Amniotic epithelial cell (primary cell): ENCODE measurements at regions not wholly inside any gene's neighbourhood (a gene's known extent, or its start where the extent isn't known, plus 50 kb on each side); places are given as distances from the start of the nearest gene placed in this dataset.

Experiments used
- DNase-seq: peaks from one replicate; pipeline ENCODE4 v3.0.0-alpha.2; 2010; ENCODE audit warnings: low read depth

- DNase-seq: no peak
Observed at GRCh38 chr15:77540312-77541060, 92.2 kb downstream of the LINGO1 start.

- DNase-seq: no peak
Observed at GRCh38 chr15:77538793-77539497, 93.8 kb downstream of the LINGO1 start.

DNA sequence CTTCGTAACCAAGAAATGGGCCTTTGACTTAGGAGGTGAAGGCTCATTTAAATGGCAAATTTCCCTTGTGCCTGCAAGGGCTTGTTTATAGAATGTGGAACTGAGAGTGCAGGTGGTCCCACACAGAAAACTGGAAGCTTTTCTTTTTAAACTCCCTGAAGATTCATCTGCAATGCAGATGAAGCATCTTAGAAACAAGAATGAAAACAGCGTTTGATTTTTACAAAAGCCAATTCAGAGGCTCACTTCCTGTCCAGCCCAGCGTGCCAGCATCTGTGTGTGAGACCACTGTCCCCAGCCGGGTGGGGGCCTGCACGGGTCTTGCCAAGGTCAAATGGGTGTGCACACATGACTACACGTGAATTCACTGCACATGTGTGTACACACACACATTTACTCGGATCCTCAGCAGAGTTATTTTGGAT, 94.7 kb downstream of the LINGO1 start:
- DNase-seq: no peak

- no peak for DNase-seq
Observed at GRCh38 chr15:77537006-77537405, 95.7 kb downstream of the LINGO1 start.

DNA sequence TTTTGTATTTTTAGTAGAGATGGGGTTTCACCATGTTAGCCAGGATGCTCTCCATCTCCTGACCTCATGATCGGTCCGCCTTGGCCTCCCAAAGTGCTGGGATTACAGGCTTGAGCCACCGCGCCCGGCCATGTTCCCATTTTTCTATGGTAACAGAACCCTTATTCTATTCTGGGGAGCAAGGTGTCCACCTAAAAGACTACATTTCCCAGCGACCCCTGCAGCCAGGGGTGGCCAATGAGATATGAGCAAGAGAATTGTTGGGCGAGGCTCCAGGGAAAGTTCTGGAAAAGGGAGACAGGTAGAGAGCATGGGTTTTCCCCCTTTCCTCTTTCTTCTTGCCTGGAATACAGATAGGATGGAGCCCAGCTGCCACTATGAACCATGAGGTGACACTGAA, 96.9 kb downstream of the LINGO1 start:
- DNase-seq: no peak
